HEK293 (cell line): ENCODE measurements at regions not wholly inside any gene's neighbourhood (a gene's known extent, or its start where the extent isn't known, plus 50 kb on each side); places are given as distances from the start of the nearest gene placed in this dataset.
"Not testable (repeated sequence)": the region's sequence is repeated elsewhere in the genome, so short reads cannot be mapped to it uniquely, and the experiment has no call there.

Experiments used
- CTCF ChIA-PET: fragments of 350-600 bp; formaldehyde crosslinking; extraction: SDS; loops from one replicate; lab custom pipeline; 2021; ENCODE audit warnings: antibody characterized with exemption; lab: Yijun Ruan, JAX
- POLR2A ChIA-PET: fragments of 300-600 bp; formaldehyde crosslinking; extraction: SDS; loops from one replicate; lab custom pipeline; 2020; ENCODE audit warnings: antibody characterized with exemption, inconsistent platforms; lab: Yijun Ruan, JAX
- H3K27ac ChIP-seq: fragments of 200-500 bp; sonication (Bioruptor generic); 2 replicates; pipeline ENCODE4 v1.5.1; 2014; ENCODE audit warnings: low read depth, low read length, control low read depth, inconsistent platforms; ENCODE audit errors: extremely low read depth
- H3K36me3 ChIP-seq, 2 experiments: fragments of 200-500 bp in 1 of 2; sonication (Bioruptor generic) in 1 of 2; 1 replicate in 1 of 2; 2 replicates in 1 of 2; pipeline ENCODE4 v1.5.1; 2014 to 2017; ENCODE audit warnings: inconsistent platforms in 2 of 2, low read length in 2 of 2; ENCODE audit not compliant: control insufficient read depth in 2 of 2, insufficient read depth in 1 of 2
- H3K4me1 ChIP-seq: fragments of 200-500 bp; sonication (Bioruptor generic); 2 replicates; pipeline ENCODE4 v1.5.1; 2014; ENCODE audit warnings: mild to moderate bottlenecking, low read length, inconsistent platforms; ENCODE audit not compliant: control insufficient read depth, insufficient read depth
- H3K4me3 ChIP-seq: 2 replicates; pipeline ENCODE4 v1.5.1; 2011; ENCODE audit warnings: low read depth, mild to moderate bottlenecking, control low read depth, low read length, moderate library complexity
- H3K9me3 ChIP-seq: fragments of 200-500 bp; sonication (Bioruptor generic); 2 replicates; pipeline ENCODE4 v1.5.1; 2014; ENCODE audit warnings: low read depth, low read length, inconsistent platforms; ENCODE audit not compliant: control insufficient read depth, insufficient read depth
- ZNF335 ChIP-seq: fragments of 450-650 bp; formaldehyde crosslinking; conservative IDR thresholded peaks from 2 replicates; pipeline ENCODE4 v1.5.1; 2016; ENCODE audit warnings: missing biosample characterization, missing genetic modification characterization
- TF ChIP-seq, protein P1 (sequence below): fragments of 450-650 bp; formaldehyde crosslinking; optimal IDR thresholded peaks from 2 replicates; pipeline ENCODE3; 2016; ENCODE audit warnings: missing biosample characterization, mild to moderate bottlenecking, missing genetic modification characterization

GRCh38 chr9:67058898-67059715, 66.8 kb upstream of the SPATA31A3 start:
- Histone ChIP-seq H3K27ac (0 out of 2 replicates have a peak overlapping the region, but pooled peaks have one; percentile 9), H3K4me3 (peak overlapping the region; percentile 37)
- peak; percentile 48 for TF ChIP-seq ZNF335 (tag by site-specific recombination)
- TF ChIP-seq, protein P1, sequence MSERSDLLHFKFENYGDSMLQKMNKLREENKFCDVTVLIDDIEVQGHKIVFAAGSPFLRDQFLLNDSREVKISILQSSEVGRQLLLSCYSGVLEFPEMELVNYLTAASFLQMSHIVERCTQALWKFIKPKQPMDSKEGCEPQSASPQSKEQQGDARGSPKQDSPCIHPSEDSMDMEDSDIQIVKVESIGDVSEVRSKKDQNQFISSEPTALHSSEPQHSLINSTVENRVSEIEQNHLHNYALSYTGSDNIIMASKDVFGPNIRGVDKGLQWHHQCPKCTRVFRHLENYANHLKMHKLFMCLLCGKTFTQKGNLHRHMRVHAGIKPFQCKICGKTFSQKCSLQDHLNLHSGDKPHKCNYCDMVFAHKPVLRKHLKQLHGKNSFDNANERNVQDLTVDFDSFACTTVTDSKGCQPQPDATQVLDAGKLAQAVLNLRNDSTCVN (tag by site-specific recombination) = peak; percentile 55
- POLR2A ChIA-PET, H3K9me3 ChIP-seq, CTCF ChIA-PET, H3K4me1 ChIP-seq, H3K36me3 ChIP-seq: not testable (repeated sequence)
